ENCODE measurements at regions not wholly inside any gene's neighbourhood (a gene's known extent, or its start where the extent isn't known, plus 50 kb on each side); places are given as distances from the start of the nearest gene placed in this dataset.

DNA sequence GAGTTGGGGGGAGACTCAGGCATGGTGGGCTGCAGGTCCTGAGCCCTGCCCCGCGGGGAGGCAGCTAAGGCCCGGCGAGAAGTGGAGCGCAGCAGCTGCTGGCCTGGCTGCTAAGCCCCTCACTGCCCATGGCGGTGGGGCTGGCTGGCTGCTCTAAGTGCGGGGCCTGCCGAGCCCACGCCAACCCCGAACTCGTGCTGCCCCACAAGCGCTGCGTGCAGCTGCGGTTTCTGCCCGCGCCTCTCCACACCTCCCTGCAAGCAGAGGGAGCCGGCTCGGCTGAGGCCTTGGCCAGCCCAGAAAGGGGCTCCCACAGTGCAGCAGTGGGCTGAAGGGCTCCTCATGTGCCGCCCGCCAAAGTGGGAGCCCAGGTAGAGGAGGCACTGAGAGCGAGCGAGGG lies 1355.1 kb upstream of the WWC1 start:
- TF ChIP-seq CTCF (IDR thresholded peaks at IDR 0.05; ENCODE audit: unreplicated experiment): no peak
- Mint-ChIP-seq H3K27ac (no peak overlapping the region), H3K36me3 (ENCODE audit: insufficient read depth) (no peaks in the 10 kb centered on the region), H3K4me1 (ENCODE audit: low read depth) (no peaks in the 10 kb centered on the region), H3K9me3 (ENCODE audit: low read depth) (peaks cover 1% of the 10 kb centered on the region), H3K27me3 (no peaks in the 10 kb centered on the region), H3K4me3 (ENCODE audit: low read depth) (no peak overlapping the region)
- DNase-seq (ENCODE audit: low spot score, unreplicated experiment): no peak

- Mint-ChIP-seq H3K27ac (no peak overlapping the region), H3K4me3 (ENCODE audit: low read depth) (no peak overlapping the region)
Measured at GRCh38 chr5:166938071-166938470, 1353.4 kb upstream of the WWC1 start.

GRCh38 chr5:166942948-166943347 lies 1348.5 kb upstream of the WWC1 start:
- no peak for TF ChIP-seq CTCF (IDR thresholded peaks at IDR 0.05; ENCODE audit: unreplicated experiment)
- Mint-ChIP-seq H3K27me3 (no peaks in the 10 kb centered on the region), H3K4me3 (ENCODE audit: low read depth) (no peak overlapping the region), H3K4me1 (ENCODE audit: low read depth) (no peaks in the 10 kb centered on the region), H3K27ac (no peak overlapping the region), H3K9me3 (ENCODE audit: low read depth) (peaks cover 9% of the 10 kb centered on the region), H3K36me3 (ENCODE audit: insufficient read depth) (peaks cover 2% of the 10 kb centered on the region)
- no peak for DNase-seq (ENCODE audit: low spot score, unreplicated experiment)

More at GRCh38 chr5:166938071-166938470, 1353.4 kb upstream of the WWC1 start:
- Mint-ChIP-seq H3K9me3 (ENCODE audit: low read depth) (peaks cover 5% of the 10 kb centered on the region), H3K27me3 (no peaks in the 10 kb centered on the region), H3K4me1 (ENCODE audit: low read depth) (no peaks in the 10 kb centered on the region), H3K36me3 (ENCODE audit: insufficient read depth) (peaks cover 2% of the 10 kb centered on the region)
- DNase-seq (ENCODE audit: low spot score, unreplicated experiment): no peak
- no peak for TF ChIP-seq CTCF (IDR thresholded peaks at IDR 0.05; ENCODE audit: unreplicated experiment)

GRCh38 chr5:166947045-166947444 lies 1344.4 kb upstream of the WWC1 start:
- Mint-ChIP-seq H3K4me1 (ENCODE audit: low read depth) (peaks cover 2% of the 10 kb centered on the region), H3K27me3 (no peaks in the 10 kb centered on the region), H3K27ac (no peak overlapping the region), H3K9me3 (ENCODE audit: low read depth) (peaks cover 9% of the 10 kb centered on the region), H3K36me3 (ENCODE audit: insufficient read depth) (peaks cover 2% of the 10 kb centered on the region), H3K4me3 (ENCODE audit: low read depth) (no peak overlapping the region)
- no peak for DNase-seq (ENCODE audit: low spot score, unreplicated experiment)
- TF ChIP-seq CTCF (IDR thresholded peaks at IDR 0.05; ENCODE audit: unreplicated experiment): no peak

DNA sequence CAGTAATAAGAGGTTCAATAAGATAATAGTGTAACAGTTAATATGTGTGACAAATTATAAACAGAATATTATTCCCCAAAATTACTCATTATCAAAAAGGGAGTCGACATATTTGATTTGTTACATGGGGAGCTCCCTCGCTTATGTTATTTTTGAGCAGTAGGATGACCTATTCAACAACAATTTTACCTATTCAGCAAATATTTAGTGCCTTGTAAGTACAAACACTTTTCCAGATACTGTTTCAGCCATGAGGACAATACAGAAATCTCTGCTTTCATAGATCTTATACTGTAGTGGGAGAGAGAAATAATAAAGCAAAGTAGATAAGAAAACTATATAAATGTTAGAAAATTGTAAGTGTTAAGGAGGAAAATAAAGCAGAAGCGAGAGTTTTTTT lies 1342.8 kb upstream of the WWC1 start:
- Mint-ChIP-seq H3K27ac (no peak overlapping the region), H3K27me3 (no peaks in the 10 kb centered on the region)
- no peak for TF ChIP-seq CTCF (IDR thresholded peaks at IDR 0.05; ENCODE audit: unreplicated experiment)

More for the DNA sequence above, 1342.8 kb upstream of the WWC1 start:
- H3K9me3 Mint-ChIP-seq (ENCODE audit: low read depth): no peaks in the 10 kb centered on the region
- H3K36me3 Mint-ChIP-seq (ENCODE audit: insufficient read depth): no peaks in the 10 kb centered on the region
- no peak for DNase-seq (ENCODE audit: low spot score, unreplicated experiment)
- H3K4me1 Mint-ChIP-seq (ENCODE audit: low read depth): peaks cover 9% of the 10 kb centered on the region
- H3K4me3 Mint-ChIP-seq (ENCODE audit: low read depth): no peak overlapping the region
